SKM-1 treated with dmso at 0.1 percent for 144 hours (cell line): ENCODE measurements at regions not wholly inside any gene's neighbourhood (a gene's known extent, or its start where the extent isn't known, plus 50 kb on each side); places are given as distances from the start of the nearest gene placed in this dataset.

Experiments
- DNase-seq: peaks from one replicate; lab custom pipeline; 2025; ENCODE audit not compliant: unreplicated experiment; lab: John Stamatoyannopoulos, UW

DNA sequence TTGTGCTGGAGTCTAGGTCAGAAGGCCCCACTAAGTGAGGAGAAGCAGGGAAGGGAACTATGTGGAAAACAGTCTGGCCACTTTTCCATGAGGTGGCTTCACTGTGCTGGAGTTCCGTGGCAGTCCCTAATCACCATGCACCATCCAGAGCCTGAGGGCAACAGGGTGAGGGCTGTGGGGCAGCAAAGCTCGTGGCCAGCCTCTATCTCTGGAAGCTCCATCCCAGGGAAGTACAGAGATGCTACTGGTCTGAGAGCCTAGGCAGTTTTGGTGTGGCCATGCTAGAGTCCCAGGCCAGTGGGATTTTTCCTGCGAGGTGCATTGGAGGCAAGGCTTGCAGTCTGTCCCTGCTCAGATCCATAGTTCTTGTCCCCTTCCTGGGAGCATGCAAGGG is 157.3 kb upstream of the LRRC7 start:
- DNase-seq: no peak

- no peak for DNase-seq
These were observed 156.8 kb upstream of the LRRC7 start for GRCh38 chr1:69410893-69411292.

DNA sequence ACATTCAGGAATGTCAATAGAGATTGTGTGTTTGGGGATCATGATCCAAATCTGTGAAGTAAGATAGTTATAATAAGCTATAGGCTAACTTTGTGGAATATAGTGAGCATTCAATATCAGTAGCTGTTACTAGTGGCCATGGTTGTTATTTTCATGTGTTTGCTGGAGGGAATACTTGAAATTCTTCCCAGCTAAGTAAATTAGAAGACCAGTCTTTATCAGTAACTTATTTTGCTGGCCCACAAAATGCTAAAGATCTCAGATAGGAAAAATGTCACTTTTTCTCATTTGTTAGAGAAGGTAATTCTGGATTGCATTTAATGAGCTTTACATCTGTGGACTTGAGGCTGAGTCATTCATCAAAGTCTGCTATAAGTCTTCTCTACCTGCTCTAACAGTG is 156.1 kb upstream of the LRRC7 start:
- no peak for DNase-seq

DNA sequence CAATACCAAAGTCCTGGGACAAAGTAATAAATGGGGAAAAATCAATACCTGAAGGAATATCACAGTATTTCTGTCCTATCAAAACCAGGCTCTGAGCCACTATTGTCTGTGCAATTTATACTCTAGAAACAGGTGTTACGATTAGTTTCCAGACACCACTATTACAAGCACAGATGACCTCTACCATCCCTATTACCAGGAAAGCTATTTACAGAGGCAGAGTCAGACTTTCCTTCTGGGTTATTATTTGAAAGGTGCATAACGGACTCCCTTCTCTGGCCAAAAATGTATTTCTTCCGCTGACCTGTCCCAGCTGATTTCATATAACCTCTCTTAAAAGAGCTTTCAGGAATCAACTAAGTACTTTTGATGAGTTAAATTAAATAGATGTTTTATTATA is 154.6 kb upstream of the LRRC7 start:
- no peak for DNase-seq

- DNase-seq: no peak
These were observed 153.1 kb upstream of the LRRC7 start for GRCh38 chr1:69414574-69414973.

- DNase-seq: no peak
These were observed 146.4 kb upstream of the LRRC7 start for GRCh38 chr1:69421286-69421685.

- DNase-seq: no peak
These were observed 141.9 kb upstream of the LRRC7 start for GRCh38 chr1:69425871-69426270.

DNA sequence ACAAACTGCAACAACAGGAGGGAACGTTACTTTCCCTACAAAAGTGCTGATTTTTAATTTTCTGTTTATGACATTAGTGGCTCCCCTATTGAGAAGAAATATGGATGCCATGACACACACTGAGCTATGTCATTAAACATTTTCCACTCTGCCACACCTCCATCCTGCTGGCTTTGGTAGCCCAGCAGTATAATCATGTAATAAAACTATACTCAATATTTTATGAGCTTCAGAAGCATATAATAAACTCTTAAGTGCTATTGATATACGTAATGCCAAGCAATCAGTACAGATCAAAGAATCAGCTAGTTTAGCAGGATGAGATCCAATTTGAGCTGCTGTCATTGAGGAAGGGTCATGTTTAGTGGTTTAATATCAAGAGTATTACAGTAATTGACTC is 141.3 kb upstream of the LRRC7 start:
- no peak for DNase-seq

GRCh38 chr1:69433073-69433472 is 134.6 kb upstream of the LRRC7 start:
- DNase-seq: no peak

GRCh38 chr1:69436151-69436550 is 131.6 kb upstream of the LRRC7 start:
- no peak for DNase-seq

- no peak for DNase-seq
These were observed 129.5 kb upstream of the LRRC7 start for GRCh38 chr1:69438056-69438795.

- no peak for DNase-seq
These were observed 126.2 kb upstream of the LRRC7 start for GRCh38 chr1:69441496-69441895.

DNA sequence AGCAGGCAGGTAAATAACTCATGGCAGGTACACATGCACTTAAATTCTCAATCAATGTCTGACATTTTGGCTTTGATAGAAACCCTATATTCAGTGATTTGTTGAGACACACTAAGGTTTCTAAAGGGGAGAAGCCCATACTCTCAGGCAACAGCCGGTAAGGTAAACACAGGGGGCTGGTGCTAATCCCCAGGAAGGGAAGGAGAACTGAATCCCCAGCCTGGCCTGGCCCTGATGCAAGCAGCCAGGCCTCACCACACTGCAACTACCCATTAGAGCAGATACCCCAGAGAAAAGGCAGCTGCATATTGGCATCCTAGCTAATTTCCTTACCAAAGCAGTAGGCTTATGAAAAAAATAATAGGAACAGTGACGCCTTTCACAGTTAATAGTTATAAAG is 116.5 kb upstream of the LRRC7 start:
- no peak for DNase-seq

- no peak for DNase-seq
These were observed 112.0 kb upstream of the LRRC7 start for GRCh38 chr1:69455718-69456117.

- no peak for DNase-seq
These were observed 108.5 kb upstream of the LRRC7 start for GRCh38 chr1:69459244-69459643.

- no peak for DNase-seq
These were observed 92.7 kb upstream of the LRRC7 start for GRCh38 chr1:69475021-69475420.

DNA sequence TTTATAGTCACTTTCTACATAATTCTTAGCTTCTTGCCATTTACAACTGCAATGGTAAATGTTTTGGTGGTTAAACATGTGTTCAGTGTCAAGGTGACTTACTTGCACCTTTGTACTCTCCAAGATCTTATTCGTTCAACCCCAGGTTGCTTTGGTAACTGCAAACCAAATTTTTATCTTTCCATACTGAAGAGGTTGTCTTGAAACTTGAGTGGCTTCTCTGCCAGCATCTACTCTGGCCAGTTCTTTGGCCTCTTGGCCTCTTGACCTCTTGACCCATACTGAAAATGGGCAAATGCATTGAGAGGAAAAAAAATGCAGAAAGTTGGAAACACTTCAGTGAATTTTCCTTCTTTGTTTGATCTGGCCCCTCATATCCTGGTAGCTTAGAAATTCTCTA is 88.0 kb upstream of the LRRC7 start:
- DNase-seq: no peak

- peak; percentile 41 for DNase-seq
These were observed 84.5 kb upstream of the LRRC7 start for GRCh38 chr1:69483246-69483645.

GRCh38 chr1:69485616-69486015 is 82.1 kb upstream of the LRRC7 start:
- DNase-seq: no peak

DNA sequence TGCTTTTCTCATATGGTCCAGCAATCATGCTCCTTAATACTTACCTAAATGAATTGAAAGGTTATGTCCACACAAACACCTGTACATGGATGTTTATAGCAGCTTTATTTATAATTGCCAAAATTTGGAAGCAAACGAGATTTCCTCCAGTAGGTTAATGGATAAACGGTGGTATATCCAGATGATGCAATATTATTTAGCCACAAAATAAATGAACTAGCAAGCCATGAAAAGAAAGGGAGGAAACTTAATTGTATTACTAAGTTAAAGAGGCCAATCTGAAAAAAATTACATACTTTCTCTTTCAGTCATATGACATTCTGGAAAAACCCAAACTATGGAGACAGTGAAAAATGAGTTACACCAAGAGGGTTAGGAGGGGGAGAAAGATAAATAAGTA is 76.3 kb upstream of the LRRC7 start:
- DNase-seq: no peak

DNA sequence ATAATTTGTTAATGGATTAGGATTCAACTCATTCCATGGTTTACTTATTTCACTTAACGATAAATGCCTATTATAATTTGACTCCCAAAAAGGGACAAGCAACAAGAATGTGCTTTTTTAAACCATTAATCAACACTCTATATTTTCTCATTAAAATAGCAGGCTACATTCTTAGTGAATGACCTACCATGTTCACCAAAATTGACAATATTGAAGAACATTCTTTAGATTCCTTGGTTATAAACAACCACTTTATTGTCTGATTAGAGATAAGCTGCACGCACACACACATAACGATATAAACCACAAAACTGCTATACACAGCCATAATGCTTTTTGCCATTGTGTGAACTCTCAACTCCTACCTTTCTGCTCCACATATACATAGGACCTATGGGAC is 75.4 kb upstream of the LRRC7 start:
- no peak for DNase-seq

- no peak for DNase-seq
These were observed 73.5 kb upstream of the LRRC7 start for GRCh38 chr1:69494221-69494620.

DNA sequence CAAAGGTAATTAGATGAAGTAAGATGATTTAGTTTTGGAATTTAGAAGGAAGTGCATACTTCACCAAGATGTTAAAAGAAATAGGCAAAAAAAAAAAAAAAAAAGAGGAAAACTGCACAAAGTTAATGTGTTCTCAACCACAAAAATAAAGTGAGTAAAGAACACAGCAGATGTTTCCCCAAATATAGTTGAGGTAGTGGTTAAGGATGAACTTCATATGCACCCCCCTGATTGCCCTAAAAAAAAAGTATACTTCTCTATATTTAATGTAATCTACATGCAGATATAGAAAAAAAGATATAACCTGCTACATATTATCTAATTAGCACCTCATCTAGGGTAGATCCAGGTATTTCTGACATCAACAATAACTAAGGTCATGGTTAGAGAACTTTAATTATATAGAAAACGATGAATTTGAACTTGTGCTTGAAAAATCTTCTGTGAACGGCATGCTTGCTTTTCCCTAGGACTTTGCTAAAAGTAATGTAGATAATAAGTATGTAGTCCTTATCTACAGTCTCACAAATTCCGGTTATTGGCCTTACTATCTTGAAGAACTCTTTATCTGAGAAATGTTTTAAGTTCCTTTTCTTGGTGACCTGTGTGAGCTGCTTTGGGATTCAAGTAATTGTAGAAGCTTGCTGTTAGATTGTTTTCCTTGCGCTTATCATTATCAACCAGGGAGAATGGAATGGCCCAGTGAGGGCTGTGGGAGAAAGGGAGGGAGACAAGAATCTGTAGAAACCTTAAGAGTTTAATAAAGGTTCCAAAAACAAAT is 70.1 kb upstream of the LRRC7 start:
- DNase-seq: no peak
